Activated CD8-positive, alpha-beta T cell treated with anti-CD3 and anti-CD28 coated beads for 36 hours (primary cell): ENCODE measurements at regions not wholly inside any gene's neighbourhood (a gene's known extent, or its start where the extent isn't known, plus 50 kb on each side); places are given as distances from the start of the nearest gene placed in this dataset.

Source experiments
- ATAC-seq: fragments of 200-7000 bp; cut with Tn5 transposase; one replicate; pipeline ENCODE4 v1.10.0; 2021; ENCODE audit warnings: mild to moderate bottlenecking, moderate library complexity
- CTCF ChIA-PET: fragments of 350-600 bp; sonication (Branson Sonifier 250); formaldehyde crosslinking; loops from one replicate; lab custom pipeline; 2021; ENCODE audit warnings: antibody characterized with exemption; lab: Charles Lee
- POLR2A ChIA-PET: fragments of 350-600 bp; sonication (Branson Sonifier 250); formaldehyde crosslinking; loops from one replicate; lab custom pipeline; 2021; ENCODE audit warnings: antibody characterized with exemption; lab: Charles Lee
- DNase-seq: peaks from one replicate; pipeline ENCODE4 v3.0.0-alpha.2; 2020
- H3K27ac Mint-ChIP-seq: one replicate; pipeline ENCODE4 v1.8.0; 2021; ENCODE audit warnings: mild to moderate bottlenecking, mixed read lengths
- H3K27me3 Mint-ChIP-seq: one replicate; pipeline ENCODE4 v1.8.0; 2021; ENCODE audit warnings: mixed read lengths
- H3K36me3 Mint-ChIP-seq: one replicate; pipeline ENCODE4 v1.8.0; 2021; ENCODE audit warnings: low read depth, mixed read lengths
- H3K4me1 Mint-ChIP-seq: one replicate; pipeline ENCODE4 v1.8.0; 2021; ENCODE audit warnings: low read depth, mixed read lengths
- H3K4me3 Mint-ChIP-seq: one replicate; pipeline ENCODE4 v1.8.0; 2021; ENCODE audit warnings: mild to moderate bottlenecking, moderate library complexity, mixed read lengths
- H3K9me3 Mint-ChIP-seq: one replicate; pipeline ENCODE4 v1.8.0; 2021; ENCODE audit warnings: mixed read lengths
- CTCF ChIP-seq: fragments of 200-600 bp; IDR thresholded peaks from one replicate; pipeline ENCODE4 v1.8.0; 2022; ENCODE audit warnings: antibody characterized with exemption, mild to moderate bottlenecking
- intact Hi-C: fragments of 100-400 bp; cut with micrococcal nuclease; formaldehyde crosslinking; loops from one replicate; pipeline ENCODE4 v1.10.0; 2022

GRCh38 chr13:42453091-42453645 is 120.8 kb upstream of the TNFSF11 start:
- CTCF ChIA-PET = no interaction called here
- no peak overlapping the region for H3K27ac Mint-ChIP-seq
- intact Hi-C loops = no loop called here
- H3K4me3 Mint-ChIP-seq = no peak overlapping the region
- POLR2A ChIA-PET = no interaction called here
- H3K9me3 Mint-ChIP-seq = peaks cover 11% of the 10 kb centered on the region
- no peaks in the 10 kb centered on the region for H3K27me3 Mint-ChIP-seq
- peaks cover 7% of the 10 kb centered on the region for H3K4me1 Mint-ChIP-seq
- no peak for TF ChIP-seq CTCF
- no peak for ATAC-seq
- peaks cover 5% of the 10 kb centered on the region for H3K36me3 Mint-ChIP-seq
- no peak for DNase-seq

GRCh38 chr13:42454749-42455148 is 119.2 kb upstream of the TNFSF11 start:
- Mint-ChIP-seq H3K4me1 (peaks cover 2% of the 10 kb centered on the region), H3K9me3 (peaks cover 3% of the 10 kb centered on the region), H3K27ac (no peak overlapping the region), H3K27me3 (no peaks in the 10 kb centered on the region), H3K36me3 (peaks cover 5% of the 10 kb centered on the region), H3K4me3 (no peak overlapping the region)
- ATAC-seq (no peak), DNase-seq (no peak)
- ChIA-PET POLR2A (no interaction called here), CTCF (no interaction called here)
- TF ChIP-seq CTCF = no peak
- intact Hi-C loops = no loop called here

GRCh38 chr13:42458193-42458592 is 115.8 kb upstream of the TNFSF11 start:
- POLR2A ChIA-PET = no interaction called here
- Mint-ChIP-seq H3K4me3 (no peak overlapping the region), H3K9me3 (peaks cover 22% of the 10 kb centered on the region), H3K27me3 (no peaks in the 10 kb centered on the region), H3K36me3 (peaks cover 30% of the 10 kb centered on the region), H3K27ac (no peak overlapping the region), H3K4me1 (no peaks in the 10 kb centered on the region)
- CTCF ChIA-PET = interaction anchor here (1.4 kb wide), 1 partner anchor 14 kb away, joined by 3 read pairs; no protein-coding TSS in a partner anchor
- DNase-seq (no peak), ATAC-seq (no peak)
- intact Hi-C loops = no loop called here
- TF ChIP-seq CTCF = no peak

GRCh38 chr13:42466123-42466522 is 107.8 kb upstream of the TNFSF11 start:
- no peaks in the 10 kb centered on the region for H3K27me3 Mint-ChIP-seq
- POLR2A ChIA-PET = interaction anchor here (1.3 kb wide), 1 partner anchor 9 kb away, joined by 3 read pairs; no protein-coding TSS in a partner anchor
- DNase-seq (no peak), ATAC-seq (no peak)
- H3K4me3 Mint-ChIP-seq = no peak overlapping the region
- intact Hi-C loops = no loop called here
- CTCF ChIA-PET = interaction anchor here (0.7 to 2.1 kb wide), 4 partner anchors 9 to 130 kb away, joined by 3 to 10 read pairs (median 3); no protein-coding TSS in a partner anchor
- peaks cover 23% of the 10 kb centered on the region for H3K4me1 Mint-ChIP-seq
- TF ChIP-seq CTCF = no peak
- H3K9me3 Mint-ChIP-seq = peaks cover 35% of the 10 kb centered on the region
- H3K36me3 Mint-ChIP-seq = peaks cover 38% of the 10 kb centered on the region
- no peak overlapping the region for H3K27ac Mint-ChIP-seq

GRCh38 chr13:42466609-42467008 is 107.3 kb upstream of the TNFSF11 start:
- TF ChIP-seq CTCF = no peak
- peaks cover 33% of the 10 kb centered on the region for H3K36me3 Mint-ChIP-seq
- ATAC-seq (no peak), DNase-seq (no peak)
- ChIA-PET POLR2A (interaction anchor here (0.9 kb wide), 1 partner anchor 71 kb away, joined by 3 read pairs; no protein-coding TSS in a partner anchor), CTCF (interaction anchor here (0.7 to 2.1 kb wide), 3 partner anchors 8 to 129 kb away, joined by 3 to 10 read pairs (median 3); no protein-coding TSS in a partner anchor)
- no peak overlapping the region for H3K4me3 Mint-ChIP-seq
- H3K27ac Mint-ChIP-seq = no peak overlapping the region
- intact Hi-C loops = no loop called here
- peaks cover 30% of the 10 kb centered on the region for H3K9me3 Mint-ChIP-seq
- peaks cover 23% of the 10 kb centered on the region for H3K4me1 Mint-ChIP-seq
- no peaks in the 10 kb centered on the region for H3K27me3 Mint-ChIP-seq
